SK-N-SH treated with all-trans-retinoic acid at 6 μM for 48 hours (cell line): ENCODE measurements at regions not wholly inside any gene's neighbourhood (a gene's known extent, or its start where the extent isn't known, plus 50 kb on each side); places are given as distances from the start of the nearest gene placed in this dataset.

Source experiments
- ZNF565 ChIP-seq: fragments of 450-650 bp; formaldehyde crosslinking; conservative IDR thresholded peaks from 2 replicates; pipeline ENCODE4 v1.5.0; 2020; ENCODE audit warnings: low read depth, mild to moderate bottlenecking, moderate library complexity
- ZNF70 ChIP-seq: fragments of 450-650 bp; formaldehyde crosslinking; IDR thresholded peaks from 2 replicates; pipeline ENCODE4 v1.5.0; 2020; ENCODE audit warnings: mild to moderate bottlenecking, moderate library complexity
- TF ChIP-seq, protein P1 (sequence below): fragments of 250-450 bp; sonication (Bioruptor Pico); IDR thresholded peaks from 2 replicates; pipeline ENCODE4 v1.5.1; 2020; ENCODE audit warnings: low read depth, mild to moderate bottlenecking, moderate library complexity

DNA sequence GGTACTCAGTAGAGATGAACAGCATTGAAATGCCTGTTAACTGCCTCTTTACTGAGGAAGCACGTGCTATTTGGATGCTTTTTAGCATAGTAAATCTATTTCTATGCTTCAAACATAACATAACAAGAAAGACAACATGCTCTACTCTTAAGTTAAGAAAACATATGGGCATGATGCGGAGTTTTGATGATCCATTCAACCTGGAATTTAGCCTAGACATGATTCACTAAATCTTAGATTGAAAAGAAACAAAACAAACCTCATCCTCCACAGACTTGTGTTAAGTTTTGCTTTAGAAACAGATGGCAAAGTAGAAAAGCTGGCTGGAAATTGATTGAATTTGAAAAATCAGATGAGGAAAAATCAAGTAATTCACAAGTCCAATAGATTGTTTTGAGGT, 593.8 kb downstream of the OLFM4 start:
- TF ChIP-seq ZNF70 (CRISPR knock-in tag) (no peak), ZNF565 (CRISPR knock-in tag) (no peak)
- TF ChIP-seq, protein P1, sequence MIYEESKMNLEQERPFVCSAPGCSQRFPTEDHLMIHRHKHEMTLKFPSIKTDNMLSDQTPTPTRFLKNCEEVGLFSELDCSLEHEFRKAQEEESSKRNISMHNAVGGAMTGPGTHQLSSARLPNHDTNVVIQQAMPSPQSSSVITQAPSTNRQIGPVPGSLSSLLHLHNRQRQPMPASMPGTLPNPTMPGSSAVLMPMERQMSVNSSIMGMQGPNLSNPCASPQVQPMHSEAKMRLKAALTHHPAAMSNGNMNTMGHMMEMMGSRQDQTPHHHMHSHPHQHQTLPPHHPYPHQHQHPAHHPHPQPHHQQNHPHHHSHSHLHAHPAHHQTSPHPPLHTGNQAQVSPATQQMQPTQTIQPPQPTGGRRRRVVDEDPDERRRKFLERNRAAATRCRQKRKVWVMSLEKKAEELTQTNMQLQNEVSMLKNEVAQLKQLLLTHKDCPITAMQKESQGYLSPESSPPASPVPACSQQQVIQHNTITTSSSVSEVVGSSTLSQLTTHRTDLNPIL (CRISPR knock-in tag), result no peak
